Left hindlimb (tissue), 1 donor: ENCODE measurements at regions not wholly inside any gene's neighbourhood (a gene's known extent, or its start where the extent isn't known, plus 50 kb on each side); places are given as distances from the start of the nearest gene placed in this dataset.

Experiments
- DNase-seq: peaks from one replicate; pipeline ENCODE4 v3.0.0-alpha.2; 2018

DNA sequence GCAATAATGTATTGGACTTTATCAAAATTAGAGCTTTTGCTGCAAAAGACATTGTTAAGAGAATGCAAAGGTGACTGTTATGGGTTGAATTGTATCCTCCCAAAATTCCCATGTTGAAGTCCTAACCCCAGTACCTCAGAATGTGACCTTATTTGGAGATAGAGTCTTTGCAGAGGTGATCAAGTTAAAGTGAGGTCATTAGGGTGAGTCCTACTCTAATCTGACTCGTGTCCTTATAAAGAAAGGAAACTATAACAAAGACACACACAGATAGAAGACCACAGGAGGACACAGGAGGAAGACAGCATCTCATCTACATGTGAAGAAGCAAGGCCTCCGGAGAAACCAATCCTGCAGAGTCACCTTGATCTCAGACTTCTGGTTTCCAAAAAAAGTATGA, 1011.2 kb downstream of the TBC1D22A start:
- no peak for DNase-seq

DNA sequence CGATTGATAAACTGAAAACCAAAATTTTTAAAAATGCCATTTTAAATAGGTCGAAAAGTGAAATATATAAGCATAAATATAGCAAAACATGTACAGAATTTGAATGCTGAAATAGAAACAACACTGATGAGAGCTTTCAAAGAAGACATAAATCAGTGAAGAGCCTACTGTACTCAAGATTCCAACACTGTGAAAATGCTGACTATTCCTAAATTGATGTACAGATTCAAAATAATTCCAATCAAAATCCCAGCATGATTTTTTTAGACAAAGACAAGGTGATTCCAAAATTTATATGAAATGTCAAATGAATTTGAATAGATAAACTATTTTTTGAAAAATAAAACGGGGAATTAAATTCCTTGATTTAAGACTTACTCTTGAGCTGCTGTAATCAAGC, 1010.4 kb downstream of the TBC1D22A start:
- DNase-seq = no peak

DNA sequence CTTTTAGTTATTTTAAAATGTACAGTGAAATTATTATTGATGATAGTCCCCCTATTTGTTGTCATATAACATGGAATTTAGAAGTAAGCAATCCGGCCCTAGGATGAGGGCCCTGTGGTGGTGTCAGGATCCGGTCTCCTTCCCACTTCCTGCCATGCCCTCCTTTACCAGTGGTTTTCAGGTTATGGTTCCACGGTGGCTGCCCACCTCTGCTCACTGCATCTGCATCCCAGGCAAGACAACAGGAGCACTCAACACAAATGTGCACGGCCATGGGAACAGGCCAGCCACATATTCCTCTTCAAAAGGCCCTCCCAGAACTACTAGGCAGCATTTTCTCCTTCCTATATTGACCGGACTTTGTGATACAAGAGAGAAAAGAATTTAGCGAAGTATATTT, 1007.2 kb downstream of the TBC1D22A start:
- no peak for DNase-seq

DNA sequence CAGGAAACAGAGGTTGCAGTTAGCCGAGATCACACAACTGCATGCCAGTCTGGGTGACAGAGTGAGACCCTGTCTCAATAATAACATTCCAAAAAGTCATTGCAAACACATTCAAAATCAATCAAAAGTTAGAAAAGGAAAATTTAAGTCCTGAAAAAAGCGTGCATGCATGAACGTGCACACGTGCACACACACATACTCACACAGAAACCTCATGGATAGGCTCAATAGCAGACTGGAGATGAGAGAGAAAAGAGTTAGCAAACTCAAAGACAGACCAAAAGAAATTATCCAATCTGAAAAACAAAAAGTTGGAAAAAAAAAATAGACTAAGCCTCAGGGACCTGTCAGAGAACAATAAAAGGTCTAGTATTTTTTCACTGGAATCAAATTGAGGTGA, 1005.6 kb downstream of the TBC1D22A start:
- DNase-seq = no peak

DNA sequence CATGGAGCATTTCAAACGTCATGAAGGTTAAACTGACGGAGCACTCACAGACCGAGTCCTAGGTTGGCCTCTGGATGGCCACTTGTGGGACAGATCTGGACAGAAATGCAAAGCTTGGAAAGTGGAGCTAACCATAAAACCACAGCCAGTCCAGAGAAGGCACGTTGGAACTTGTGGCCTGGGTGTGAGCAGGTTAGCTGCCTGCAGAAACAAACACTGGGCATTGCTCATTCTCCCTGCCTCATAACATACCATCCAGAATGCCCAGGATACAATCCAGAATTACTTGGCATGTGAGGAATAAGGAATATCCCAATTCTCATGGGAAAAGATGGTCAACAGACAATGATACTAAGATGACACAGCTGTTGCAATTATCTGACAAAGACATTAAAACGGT, 1005.0 kb downstream of the TBC1D22A start:
- DNase-seq = no peak

DNA sequence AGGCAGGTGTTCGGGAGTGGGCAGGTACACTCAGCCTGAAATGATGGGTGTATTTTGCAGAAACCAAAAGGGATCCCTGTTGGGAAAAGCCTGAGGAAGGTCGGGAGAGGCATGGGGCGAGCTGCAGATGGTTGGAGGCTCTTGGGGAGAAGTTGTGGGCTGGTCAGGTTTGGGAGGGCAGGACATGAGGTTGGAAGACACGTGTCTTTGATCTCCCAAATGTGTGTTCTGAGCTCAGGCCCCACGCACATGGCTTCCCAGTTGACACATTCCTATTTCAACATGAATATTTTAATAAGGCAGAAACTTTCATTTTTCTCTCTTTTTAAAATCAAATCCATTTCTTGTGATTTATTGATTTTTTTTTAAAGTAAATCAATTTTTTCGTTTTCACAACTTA, 1003.3 kb downstream of the TBC1D22A start:
- no peak for DNase-seq

DNA sequence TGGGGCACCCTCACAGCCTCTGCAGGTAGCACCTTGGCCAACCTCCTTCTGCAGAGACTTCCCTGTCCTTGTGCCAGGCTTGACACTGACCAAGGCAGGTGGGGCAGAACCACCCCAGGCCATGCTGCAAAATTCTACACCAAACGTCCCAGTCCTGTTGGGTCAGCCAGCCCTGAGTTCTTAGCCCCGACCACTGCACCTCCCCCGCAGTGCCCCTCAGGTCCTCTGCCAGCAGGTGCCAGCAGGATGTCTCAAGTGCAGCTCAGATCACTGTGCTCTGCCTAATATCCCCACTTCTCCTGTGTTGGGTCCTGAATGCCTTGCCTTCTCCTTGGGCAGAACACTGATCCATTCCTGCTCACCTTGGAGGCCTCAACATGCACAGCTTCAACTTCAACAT, 999.7 kb downstream of the TBC1D22A start:
- DNase-seq = no peak

DNA sequence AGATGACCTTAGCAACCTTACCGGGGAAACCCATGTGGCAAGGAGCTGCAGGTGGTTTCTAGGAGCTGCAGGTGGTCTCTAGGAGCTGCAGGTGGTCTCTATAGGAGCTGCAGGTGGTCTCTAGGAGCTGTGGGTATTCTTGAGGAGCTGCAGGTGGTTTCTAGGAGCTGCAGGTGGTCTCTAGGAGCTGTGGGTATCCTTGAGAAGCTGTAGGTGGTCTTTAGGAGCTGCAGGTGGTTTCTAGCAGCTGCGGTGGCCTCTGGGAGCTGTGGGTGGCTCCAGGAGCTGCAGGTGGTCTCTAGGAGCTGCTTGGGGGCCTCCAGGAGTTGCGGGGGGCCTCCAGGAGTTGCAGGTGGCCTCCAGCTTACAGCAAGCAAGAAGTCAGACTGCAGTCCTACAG, 997.5 kb downstream of the TBC1D22A start:
- no peak for DNase-seq

DNA sequence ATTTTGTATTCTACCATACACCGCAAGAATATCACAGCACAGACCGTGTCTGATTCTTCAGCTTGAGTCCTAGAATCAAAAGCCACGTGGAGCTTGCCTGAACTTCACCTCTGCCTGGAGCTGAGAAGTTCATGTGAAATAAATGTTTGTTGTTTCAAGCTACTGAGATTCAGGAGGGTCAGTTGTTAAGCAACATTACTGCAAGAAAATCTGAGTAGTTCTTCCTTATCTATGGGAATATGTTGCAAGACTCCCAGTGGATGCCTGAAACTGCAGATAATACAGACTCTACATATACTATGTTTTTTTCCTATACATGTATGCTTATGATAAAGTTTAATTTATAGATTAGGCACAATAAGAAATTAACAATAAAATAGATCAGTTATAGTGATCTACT, 995.3 kb downstream of the TBC1D22A start:
- no peak for DNase-seq

DNA sequence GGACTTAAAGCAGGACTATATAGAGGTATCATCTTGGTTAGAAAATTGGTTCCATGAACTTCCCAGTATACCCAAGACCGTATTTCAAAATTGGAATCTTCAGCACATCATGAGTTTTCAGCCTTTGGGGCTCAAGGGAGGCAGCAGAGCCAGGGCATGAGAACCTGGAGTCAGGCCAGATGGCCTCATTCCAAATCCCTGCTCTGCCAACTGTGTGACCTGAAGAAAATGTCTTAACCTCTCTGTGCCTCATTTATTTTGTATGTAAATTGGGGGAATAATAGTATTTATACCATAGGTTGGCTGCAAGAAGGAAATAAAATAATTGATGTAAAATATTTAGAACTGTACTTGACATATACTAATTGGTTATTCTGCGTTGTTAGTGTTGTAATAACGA, 987.6 kb downstream of the TBC1D22A start:
- DNase-seq = no peak

DNA sequence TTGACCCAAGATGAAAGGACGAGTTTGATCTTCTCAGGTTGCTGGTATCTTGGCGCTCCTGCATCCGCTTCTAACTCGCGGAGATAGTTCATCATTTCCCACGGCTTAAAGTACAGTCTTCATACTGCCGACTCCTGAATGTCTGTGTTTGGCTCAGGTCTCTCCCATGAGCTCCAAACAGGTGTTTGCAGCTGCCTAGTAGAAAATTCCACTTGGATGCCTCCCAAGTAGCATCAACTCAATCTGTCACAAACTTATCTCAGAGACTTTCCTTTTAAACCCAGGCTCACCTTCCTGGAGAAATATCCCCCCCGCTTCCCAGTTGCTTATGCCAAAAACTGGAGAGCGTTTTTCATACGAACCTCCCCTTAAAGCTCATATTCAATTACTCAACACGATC, 986.5 kb downstream of the TBC1D22A start:
- DNase-seq = no peak

DNA sequence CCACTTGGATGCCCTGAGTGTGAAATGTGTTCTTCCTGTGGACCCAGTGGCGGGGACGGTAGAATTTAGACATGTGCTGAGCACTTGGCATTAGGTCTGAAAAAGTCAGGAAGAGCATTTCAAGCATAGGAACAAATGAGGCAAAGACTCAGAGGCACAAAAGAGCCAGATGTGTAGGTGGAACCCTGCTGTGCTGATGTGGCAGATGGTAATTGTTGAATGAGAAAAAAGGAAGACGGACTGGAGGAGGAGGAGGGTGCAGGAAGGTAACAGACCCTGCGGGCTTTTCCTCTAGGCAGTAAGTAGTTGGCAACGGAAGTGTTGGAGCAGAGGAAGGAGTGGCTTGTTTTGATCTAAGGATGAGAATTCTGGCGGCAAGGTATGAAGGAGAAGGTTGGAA, 985.8 kb downstream of the TBC1D22A start:
- no peak for DNase-seq

DNA sequence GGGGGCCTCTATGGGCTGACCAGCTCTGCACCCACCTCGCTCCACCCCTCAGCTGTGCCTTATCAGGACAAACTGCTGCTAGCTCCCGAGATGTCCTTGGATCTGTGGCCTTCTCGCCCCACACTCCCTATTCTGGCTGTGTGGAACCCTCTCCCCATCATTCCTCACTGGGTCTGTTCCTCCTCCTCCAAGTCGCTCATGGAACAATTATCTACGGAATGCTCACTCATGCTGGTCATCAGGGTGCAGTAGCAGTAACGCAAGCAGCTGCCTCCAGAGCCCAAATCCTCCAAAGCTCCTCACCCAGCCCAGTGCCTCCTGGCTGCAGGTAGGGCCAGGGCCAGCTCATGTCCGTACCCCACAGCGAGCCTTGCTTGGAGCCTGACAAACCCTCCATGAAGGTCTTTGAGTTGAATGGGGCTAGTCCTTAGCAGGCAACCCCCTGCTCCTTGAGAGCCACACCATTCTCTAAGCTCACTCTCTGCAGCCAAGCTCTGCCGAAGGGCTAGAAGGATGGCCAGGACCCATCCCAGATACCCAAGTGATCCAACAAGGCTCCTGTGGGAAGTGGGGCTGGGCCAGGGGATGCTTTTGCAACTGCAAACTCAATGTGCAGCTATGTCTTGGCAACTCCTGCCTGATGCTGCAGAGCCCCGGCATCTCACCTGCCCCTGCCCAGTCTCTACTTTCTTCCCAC, 977.8 kb downstream of the TBC1D22A start:
- DNase-seq = no peak

DNA sequence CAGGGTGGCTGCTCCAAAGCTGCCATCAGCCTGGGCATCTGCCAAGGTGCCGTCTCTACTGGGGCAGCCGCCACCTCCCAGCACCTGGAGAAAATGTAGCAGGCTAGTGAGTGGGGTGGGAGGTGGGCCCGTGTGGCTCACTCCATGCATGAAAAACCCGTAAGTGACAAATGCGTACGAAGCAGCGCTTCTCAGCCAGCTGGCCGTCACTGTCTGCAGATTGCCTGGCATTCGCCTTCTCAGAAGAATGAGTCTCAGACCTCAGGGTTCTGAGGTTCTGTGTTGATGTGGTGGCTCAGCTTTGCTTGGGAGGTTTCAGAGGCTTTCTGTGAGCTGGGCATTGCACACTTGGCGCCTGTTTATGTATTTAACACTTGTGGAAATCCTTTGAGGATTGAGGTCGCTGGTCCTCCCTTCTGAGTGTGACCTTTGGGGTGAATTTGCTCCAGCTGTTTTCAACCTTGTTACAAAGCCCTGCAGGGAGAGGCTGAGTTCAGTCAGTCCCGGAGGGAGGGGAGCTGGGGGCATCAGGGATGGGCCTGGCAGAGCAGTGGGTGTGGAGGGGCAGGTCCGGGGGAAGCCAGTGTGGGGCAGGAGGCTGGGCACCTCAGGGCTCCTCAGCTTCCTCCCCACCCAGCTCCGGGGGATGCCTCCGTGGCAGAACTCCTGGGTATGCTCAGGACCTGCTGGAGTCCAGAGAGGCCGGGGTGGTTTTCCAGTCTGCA, 977.0 kb downstream of the TBC1D22A start:
- DNase-seq = no peak

DNA sequence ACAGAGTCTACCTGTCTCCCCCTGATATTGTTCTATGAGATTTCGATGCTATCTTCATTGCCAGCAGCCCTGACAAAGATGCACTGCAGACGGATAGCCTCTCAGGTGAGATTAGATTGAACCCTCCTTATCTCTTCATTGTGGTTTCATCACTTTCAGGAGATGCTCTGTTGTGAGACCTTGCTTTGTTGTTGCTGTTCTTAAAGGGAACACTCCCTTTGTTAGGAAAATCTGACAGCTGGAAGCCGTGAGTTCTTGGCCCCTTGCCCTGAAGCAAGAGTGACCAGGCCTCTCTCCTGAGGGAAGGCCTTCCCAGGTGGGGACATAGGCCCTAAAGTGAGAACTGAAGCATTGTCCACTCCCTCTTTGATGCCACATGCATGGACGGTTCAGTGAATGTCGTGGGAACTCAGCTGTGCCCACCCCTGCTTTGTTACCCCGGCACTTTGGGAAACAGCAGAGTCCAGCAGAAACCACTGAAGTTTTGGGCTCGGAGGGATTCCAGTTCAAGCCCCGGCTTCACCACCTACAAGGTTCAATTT, 976.1 kb downstream of the TBC1D22A start:
- no peak for DNase-seq

DNA sequence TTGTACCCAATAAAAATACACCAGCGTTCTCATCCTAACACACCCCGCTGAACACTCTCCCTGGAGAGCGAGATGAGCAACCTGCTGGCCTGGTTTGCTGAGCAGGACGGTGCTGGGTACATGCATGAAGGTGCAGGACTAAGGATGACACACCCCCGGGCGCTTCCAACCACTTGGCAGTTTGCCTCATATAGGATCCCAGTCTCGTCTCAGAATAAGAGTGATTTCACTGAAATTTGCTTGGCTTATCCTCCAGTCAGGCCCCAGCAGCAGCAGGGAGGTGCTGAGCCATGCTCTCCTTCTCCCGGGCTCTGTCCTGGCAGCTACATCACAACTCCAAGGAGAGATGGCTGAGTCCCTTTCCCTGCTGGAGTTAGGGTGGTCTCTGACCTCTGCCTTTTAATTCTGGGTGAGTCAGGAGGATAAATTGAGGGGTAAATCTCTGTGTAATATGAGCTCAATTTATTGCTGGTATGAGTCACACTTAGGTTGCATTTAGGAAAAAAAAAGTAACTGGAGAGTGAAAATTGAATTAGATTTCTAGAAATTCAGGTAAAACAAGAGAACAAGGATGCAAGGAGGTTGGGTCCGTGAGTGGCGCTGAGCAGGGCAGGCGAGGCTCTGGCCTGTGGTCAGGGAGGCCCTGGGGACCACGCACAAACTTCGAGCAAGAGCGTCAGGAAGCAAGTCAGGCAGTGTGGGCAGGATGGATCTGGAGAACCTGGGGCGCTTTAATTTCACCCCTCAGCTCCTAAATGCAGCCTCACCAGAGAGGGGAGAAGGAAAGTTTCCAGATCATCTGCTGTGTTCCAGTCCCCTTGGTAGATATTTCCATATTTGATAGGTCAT, 974.0 kb downstream of the TBC1D22A start:
- no peak for DNase-seq

DNA sequence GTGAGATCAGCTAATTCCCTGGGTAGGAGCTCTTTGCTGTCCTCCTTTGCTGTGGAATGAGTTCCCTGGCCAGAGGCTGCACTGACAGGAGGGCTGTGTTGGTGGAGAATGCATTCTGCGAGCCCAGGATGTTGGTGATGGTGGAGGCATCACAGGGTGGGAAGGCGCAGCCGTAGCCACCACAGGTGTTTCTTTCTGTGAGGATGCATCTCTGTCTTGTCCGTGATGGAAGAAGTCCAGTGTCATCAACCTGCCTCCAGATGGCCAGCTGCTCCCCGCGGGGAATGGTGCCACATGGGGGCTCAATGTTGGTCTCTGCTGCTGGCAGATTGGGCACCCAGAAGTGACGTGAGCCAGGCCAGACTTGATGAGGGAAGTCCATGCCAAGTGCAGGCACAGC, 972.1 kb downstream of the TBC1D22A start:
- DNase-seq = no peak

DNA sequence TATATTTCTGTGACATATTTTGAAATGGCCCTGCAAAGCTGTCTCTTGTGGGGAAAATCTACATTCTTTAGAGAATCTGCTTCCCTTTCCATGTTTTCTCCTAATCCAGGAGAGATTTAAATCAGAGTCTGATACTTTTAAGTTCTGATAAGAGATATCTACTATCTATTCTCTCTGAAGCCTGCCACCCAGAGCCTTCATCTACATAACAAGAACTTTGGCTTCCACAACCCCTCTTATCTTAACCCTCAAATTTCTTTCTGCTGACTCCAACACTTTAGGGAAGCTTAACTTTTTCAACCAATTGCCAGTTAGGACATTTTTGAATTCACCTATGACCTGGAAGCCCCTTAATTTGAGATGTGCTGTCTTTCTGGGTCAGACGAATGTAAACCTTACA, 965.2 kb downstream of the TBC1D22A start:
- DNase-seq = no peak

DNA sequence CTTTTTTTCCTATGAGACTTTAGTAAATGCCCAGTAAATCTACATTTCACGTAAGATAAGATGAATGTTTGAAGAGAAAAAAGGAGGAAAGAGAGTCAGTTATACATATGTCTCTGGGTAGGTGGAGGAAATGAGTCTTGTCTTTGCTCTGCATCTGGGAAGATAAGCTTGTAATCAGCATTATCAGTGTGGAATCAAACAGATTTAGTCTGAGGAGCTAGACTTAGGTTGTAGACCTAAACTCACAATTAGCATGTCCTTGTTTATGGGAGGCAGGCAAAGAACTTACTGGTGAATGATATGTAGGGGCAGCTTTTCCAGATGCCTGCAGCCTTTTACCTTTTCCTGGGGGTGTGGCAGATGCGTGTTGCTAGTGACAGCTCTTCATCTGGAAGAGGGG, 962.3 kb downstream of the TBC1D22A start:
- DNase-seq = no peak

DNA sequence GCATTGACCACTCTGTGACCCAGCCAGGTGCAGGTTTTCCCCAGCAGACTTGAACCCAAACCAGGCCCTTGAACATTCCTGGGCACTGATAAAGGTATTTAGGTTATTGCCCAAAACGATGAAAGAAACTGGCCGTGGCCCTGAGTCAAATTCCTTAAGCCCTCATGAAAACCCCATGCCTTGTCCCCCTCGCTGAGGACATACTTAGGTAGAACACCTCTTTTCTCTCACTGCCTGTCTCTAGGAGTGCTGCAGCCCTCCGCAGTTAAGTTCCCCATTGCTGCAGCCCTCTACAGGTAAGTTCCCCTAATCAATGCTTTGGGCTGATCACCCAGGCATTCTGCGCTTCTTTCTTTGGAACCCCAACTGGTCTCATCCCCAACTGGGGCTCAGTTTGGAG, 961.6 kb downstream of the TBC1D22A start:
- DNase-seq = no peak

DNA sequence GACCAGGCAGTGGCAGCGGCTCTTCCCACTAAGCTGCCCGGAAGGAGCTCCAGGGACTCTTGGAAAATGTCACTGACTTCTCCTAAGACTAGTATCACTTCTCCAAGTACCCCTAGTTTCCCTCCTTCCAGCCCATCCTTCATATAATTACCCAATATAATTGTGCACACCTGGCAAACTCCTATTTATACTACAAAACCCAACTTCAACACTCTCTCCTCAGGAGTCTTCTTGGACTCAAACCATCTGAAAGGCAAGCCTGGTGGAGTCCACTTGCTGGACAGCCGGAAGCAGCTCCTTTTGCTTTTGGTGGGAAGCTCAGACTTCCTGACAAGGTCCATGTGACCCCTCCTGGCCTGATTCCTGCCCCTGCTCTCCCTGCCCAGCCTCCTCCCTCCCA, 955.9 kb downstream of the TBC1D22A start:
- no peak for DNase-seq

DNA sequence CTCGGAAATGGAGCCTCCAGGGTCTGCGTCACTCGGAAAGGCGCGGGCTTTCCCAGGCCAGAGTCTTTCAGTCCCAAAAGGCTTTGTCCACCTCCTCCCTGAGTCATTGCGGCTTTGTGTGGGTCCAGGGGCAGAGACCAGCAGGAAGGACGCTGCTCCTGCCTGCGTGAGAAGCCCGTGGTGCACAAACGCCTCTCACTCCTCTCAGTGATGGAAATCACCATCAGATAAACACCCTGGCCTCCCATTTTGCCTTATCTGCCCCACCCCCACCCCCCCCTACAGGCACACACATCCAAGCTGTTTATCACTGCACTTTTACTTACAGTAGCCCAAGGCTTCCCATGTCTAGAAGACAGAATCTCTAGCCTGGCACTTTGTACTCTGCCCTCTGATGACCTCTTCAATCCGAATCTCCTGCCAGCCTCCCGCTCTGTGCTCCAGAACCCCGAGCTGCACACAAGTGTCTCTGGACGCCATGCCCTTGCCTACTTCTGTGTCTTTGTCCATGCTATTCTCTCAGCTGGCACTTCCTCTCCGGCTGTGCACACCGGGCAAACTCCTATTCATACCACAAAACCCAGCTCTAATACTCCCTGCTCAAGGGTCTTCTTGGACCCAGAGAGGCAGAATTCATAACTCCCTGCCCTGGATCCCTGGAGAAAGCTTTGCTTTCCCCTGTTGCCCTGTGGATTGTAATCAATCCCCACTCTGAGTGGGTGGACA, 954.6 kb downstream of the TBC1D22A start:
- DNase-seq = no peak
